ENCODE measurements at regions not wholly inside any gene's neighbourhood (a gene's known extent, or its start where the extent isn't known, plus 50 kb on each side); places are given as distances from the start of the nearest gene placed in this dataset.

GRCh38 chr2:139353874-139354273, 573.7 kb upstream of the NXPH2 start (continued):
- TF ChIP-seq RREB1 (CRISPR knock-in tag; IDR thresholded peaks at IDR 0.05), result no peak
- TF ChIP-seq FOXA3 (CRISPR knock-in tag; conservative IDR thresholded peaks at IDR 0.05 in 1 of 2, IDR thresholded peaks at IDR 0.05 in 1 of 2), result no peak
- TF ChIP-seq ZNF586 (CRISPR knock-in tag; conservative IDR thresholded peaks at IDR 0.05), result no peak
- no peak for TF ChIP-seq SP1 (CRISPR knock-in tag; IDR thresholded peaks at IDR 0.05)
- no peak for TF ChIP-seq PHB2 (IDR thresholded peaks at IDR 0.05; ENCODE audit: low read depth)
- TF ChIP-seq, protein P1, sequence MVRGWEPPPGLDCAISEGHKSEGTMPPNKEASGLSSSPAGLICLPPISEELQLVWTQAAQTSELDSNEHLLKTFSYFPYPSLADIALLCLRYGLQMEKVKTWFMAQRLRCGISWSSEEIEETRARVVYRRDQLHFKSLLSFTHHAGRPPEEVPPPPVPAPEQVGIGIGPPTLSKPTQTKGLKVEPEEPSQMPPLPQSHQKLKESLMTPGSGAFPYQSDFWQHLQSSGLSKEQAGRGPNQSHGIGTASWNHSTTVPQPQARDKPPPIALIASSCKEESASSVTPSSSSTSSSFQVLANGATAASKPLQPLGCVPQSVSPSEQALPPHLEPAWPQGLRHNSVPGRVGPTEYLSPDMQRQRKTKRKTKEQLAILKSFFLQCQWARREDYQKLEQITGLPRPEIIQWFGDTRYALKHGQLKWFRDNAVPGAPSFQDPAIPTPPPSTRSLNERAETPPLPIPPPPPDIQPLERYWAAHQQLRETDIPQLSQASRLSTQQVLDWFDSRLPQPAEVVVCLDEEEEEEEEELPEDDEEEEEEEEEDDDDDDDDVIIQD (CRISPR knock-in tag; IDR thresholded peaks at IDR 0.05), result no peak
- no peak for TF ChIP-seq SMAD2 (IDR thresholded peaks at IDR 0.05; ENCODE audit: low read depth, low read length)
- no peak for TF ChIP-seq ZBTB7A (IDR thresholded peaks at IDR 0.05; ENCODE audit: borderline replicate concordance, control insufficient read depth, low read depth, low read length)
